Thyroid gland (tissue), 4 donors: ENCODE measurements at regions not wholly inside any gene's neighbourhood (a gene's known extent, or its start where the extent isn't known, plus 50 kb on each side); places are given as distances from the start of the nearest gene placed in this dataset.

Experiments
- CTCF ChIP-seq, 6 experiments: fragments of 200-600 bp in 3 of 6; fragments of 450-650 bp in 3 of 6; sonication (generic) in 3 of 6; IDR thresholded peaks; one replicate each; pipeline ENCODE4 v1.5.1; 2016 to 2019; ENCODE audit warnings: antibody characterized with exemption in 6 of 6, mild to moderate bottlenecking in 2 of 6, inconsistent platforms in 1 of 6, moderate library complexity in 1 of 6
- POLR2A ChIP-seq, 2 donors: fragments of 450-650 bp; IDR thresholded peaks; one replicate each; pipeline ENCODE4 v1.6.1; 2017; ENCODE audit warnings: antibody characterized with exemption in 2 of 2, mild to moderate bottlenecking in 2 of 2, moderate library complexity in 1 of 2

DNA sequence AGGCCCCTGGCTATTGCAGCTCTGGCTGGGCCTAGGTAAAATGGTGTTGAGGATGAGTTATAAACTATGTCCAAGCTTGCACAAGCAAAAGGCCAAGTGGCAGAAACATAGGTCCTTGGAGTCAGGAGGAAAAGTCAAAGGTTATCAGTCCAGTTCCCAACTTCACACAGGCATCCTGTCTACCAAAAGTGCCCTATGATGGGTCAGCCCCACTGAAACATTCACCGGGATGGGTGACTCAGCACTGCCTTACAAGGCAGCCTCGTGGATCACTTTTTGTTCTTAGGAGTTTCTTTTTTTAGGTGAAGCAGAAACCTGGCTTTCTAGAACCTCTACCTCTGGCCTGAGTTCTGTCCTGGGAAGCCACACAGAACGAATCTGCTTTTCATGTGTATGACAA lies 158.8 kb upstream of the LYZL2 start:
- TF ChIP-seq CTCF (IDR thresholded peaks at IDR 0.05) (no peak), POLR2A (IDR thresholded peaks at IDR 0.05) (no peak)
